Esophagus (tissue), 2 donors: ENCODE measurements at regions not wholly inside any gene's neighbourhood (a gene's known extent, or its start where the extent isn't known, plus 50 kb on each side); places are given as distances from the start of the nearest gene placed in this dataset.
"Not testable (repeated sequence)": the region's sequence is repeated elsewhere in the genome, so short reads cannot be mapped to it uniquely, and the experiment has no call there.

Experiments
- H3K27ac ChIP-seq, 2 donors: one replicate each; pipeline ENCODE4 v1.5.1; 2013; ENCODE audit warnings: low read depth in 2 of 2, mild to moderate bottlenecking in 2 of 2, inconsistent platforms in 1 of 2, low read length in 1 of 2, moderate library complexity in 1 of 2
- H3K27me3 ChIP-seq, 2 donors: one replicate each; pipeline ENCODE4 v1.6.1; 2013; ENCODE audit warnings: low read length in 2 of 2, control low read depth in 1 of 2, mild to moderate bottlenecking in 1 of 2; ENCODE audit not compliant: insufficient read depth in 2 of 2, control insufficient read depth in 1 of 2
- H3K36me3 ChIP-seq, 2 donors: one replicate each; pipeline ENCODE4 v1.6.1; 2013; ENCODE audit warnings: low read length in 1 of 2; ENCODE audit not compliant: control insufficient read depth in 2 of 2, insufficient read depth in 2 of 2
- H3K4me1 ChIP-seq, 2 donors: one replicate each; pipeline ENCODE4 v1.6.1; 2013; ENCODE audit warnings: low read length in 1 of 2; ENCODE audit not compliant: control insufficient read depth in 2 of 2, insufficient read depth in 2 of 2
- H3K4me3 ChIP-seq, 2 donors: one replicate each; pipeline ENCODE4 v1.5.1; 2013; ENCODE audit warnings: low read length in 2 of 2, mild to moderate bottlenecking in 2 of 2, low read depth in 1 of 2, moderate library complexity in 1 of 2
- H3K9me3 ChIP-seq, 2 donors: one replicate each; pipeline ENCODE4 v1.6.1; 2013; ENCODE audit warnings: mild to moderate bottlenecking in 2 of 2, low read depth in 1 of 2, low read length in 1 of 2, moderate library complexity in 1 of 2; ENCODE audit not compliant: control insufficient read depth in 2 of 2, insufficient read depth in 1 of 2
- whole genome bisulfite sequencing, 2 donors: extraction: QIAGEN DNeasy Blood & Tissue Kit; methylation state at CpG; one replicate each; pipeline ENCODE4 v1.1.7; 2013; 5-methylcytosine and 5-hydroxymethylcytosine counted together
- donor health status: healthy with polysubstance abuse.
- donor health status: Bipolar disorder and iron deficiency.

DNA sequence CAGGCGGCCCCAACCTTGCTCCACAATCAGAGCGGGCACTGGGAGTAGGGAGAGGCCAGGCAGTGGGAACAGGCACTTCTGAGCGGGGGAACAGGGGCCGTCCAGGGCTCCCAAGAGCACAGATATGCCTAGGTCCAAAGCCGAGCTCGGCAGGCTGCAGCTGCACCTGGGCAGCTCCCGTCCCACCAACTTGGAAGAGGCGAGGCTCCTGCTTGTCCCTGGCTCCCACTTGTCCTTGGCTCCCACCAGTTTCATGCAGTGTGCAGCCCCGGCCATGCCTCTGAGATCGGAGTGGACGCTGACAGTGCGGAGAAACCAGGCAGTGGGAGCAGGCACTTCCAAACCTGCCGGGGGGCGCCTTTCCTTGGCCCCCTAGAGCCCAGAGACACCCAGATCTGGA lies 84.0 kb upstream of the XAGE2 start:
- Histone ChIP-seq H3K36me3 (no peaks in the 10 kb centered on the region), H3K27ac (no peak overlapping the region), H3K4me1 (peaks cover 0 to 6% of the 10 kb centered on the region in 2 donors), H3K27me3 (peaks cover 0 to 14% of the 10 kb centered on the region in 2 donors), H3K4me3 (no peak overlapping the region), H3K9me3 (peaks cover 0 to 11% of the 10 kb centered on the region in 2 donors)
- 77 to 87% methylated on average over 14 of the region's 14 CpGs for WGBS, 2 donors

- WGBS, 2 donors, result 42 to 49% methylated on average over 6 of the region's 6 CpGs
- not testable (repeated sequence) for H3K4me1 ChIP-seq
These were observed 69.9 kb upstream of the XAGE2 start for GRCh38 chrX:52298968-52299367.

GRCh38 chrX:52308532-52308931 lies 60.3 kb upstream of the XAGE2 start:
- H3K9me3 ChIP-seq, H3K27me3 ChIP-seq, H3K4me1 ChIP-seq, H3K27ac ChIP-seq, H3K36me3 ChIP-seq, H3K4me3 ChIP-seq: not testable (repeated sequence)
- WGBS, 2 donors, result 89 to 90% methylated on average over 1 of the region's 1 CpG

More at GRCh38 chrX:52298968-52299367, 69.9 kb upstream of the XAGE2 start:
- not testable (repeated sequence) for H3K36me3 ChIP-seq, H3K27ac ChIP-seq, H3K9me3 ChIP-seq, H3K27me3 ChIP-seq, H3K4me3 ChIP-seq
